Endodermal cell (in vitro differentiated cells): ENCODE measurements at regions not wholly inside any gene's neighbourhood (a gene's known extent, or its start where the extent isn't known, plus 50 kb on each side); places are given as distances from the start of the nearest gene placed in this dataset.
A peak's percentile ranks its signal among the peaks of the same experiment; 100 is the strongest.

Experiments used
- DNase-seq: peaks from one replicate; pipeline ENCODE4 v3.0.0-alpha.2; 2017
- H3K27ac ChIP-seq: 2 replicates; pipeline ENCODE4 v1.5.1; 2013; ENCODE audit warnings: mild to moderate bottlenecking, low read depth, low read length, moderate library complexity
- H3K27me3 ChIP-seq: 2 replicates; pipeline ENCODE4 v1.6.1; 2013; ENCODE audit warnings: mild to moderate bottlenecking, low read length, moderate library complexity; ENCODE audit not compliant: insufficient read depth, control insufficient read depth, poor library complexity, severe bottlenecking
- H3K36me3 ChIP-seq: 2 replicates; pipeline ENCODE4 v1.7.0; 2013; ENCODE audit warnings: mild to moderate bottlenecking, low read length, moderate library complexity; ENCODE audit not compliant: control insufficient read depth, insufficient read depth
- H3K4me1 ChIP-seq: one replicate; pipeline ENCODE4 v1.7.0; 2013; ENCODE audit warnings: low read length; ENCODE audit not compliant: control insufficient read depth, insufficient read depth
- H3K4me3 ChIP-seq: 2 replicates; pipeline ENCODE4 v1.5.1; 2013; ENCODE audit warnings: mild to moderate bottlenecking, low read length, moderate library complexity
- H3K9ac ChIP-seq: 2 replicates; pipeline ENCODE4 v1.6.1; 2013; ENCODE audit warnings: mild to moderate bottlenecking, low read length, moderate library complexity; ENCODE audit not compliant: poor library complexity, severe bottlenecking; ENCODE audit errors: extremely low read depth
- H3K9me3 ChIP-seq: 2 replicates; pipeline ENCODE4 v1.6.1; 2013; ENCODE audit warnings: mild to moderate bottlenecking, low read length, moderate library complexity; ENCODE audit not compliant: control insufficient read depth
- H3K27ac Mint-ChIP-seq: 2 replicates; pipeline ENCODE4 v1.8.0; 2020; ENCODE audit warnings: mixed read lengths
- H3K27me3 Mint-ChIP-seq: 2 replicates; pipeline ENCODE4 v1.8.0; 2021; ENCODE audit warnings: mild to moderate bottlenecking, mixed read lengths; ENCODE audit not compliant: insufficient read depth
- H3K36me3 Mint-ChIP-seq: 2 replicates; pipeline ENCODE4 v1.8.0; 2020; ENCODE audit warnings: low read depth, mixed read lengths
- H3K4me1 Mint-ChIP-seq: 2 replicates; pipeline ENCODE4 v1.8.0; 2020; ENCODE audit warnings: mixed read lengths
- H3K4me3 Mint-ChIP-seq: 2 replicates; pipeline ENCODE4 v1.8.0; 2020; ENCODE audit warnings: mild to moderate bottlenecking, moderate library complexity, mixed read lengths
- H3K9me3 Mint-ChIP-seq: 2 replicates; pipeline ENCODE4 v1.8.0; 2020; ENCODE audit warnings: mild to moderate bottlenecking, mixed read lengths
- CTCF ChIP-seq: fragments of 200-600 bp; sonication (generic); conservative IDR thresholded peaks from 2 replicates; pipeline ENCODE4 v1.5.0; 2021; ENCODE audit warnings: antibody characterized with exemption, mild to moderate bottlenecking
- whole genome bisulfite sequencing, 2 experiments: methylation state at CpG; one replicate each; pipeline versions ENCODE4 v1.1.5 to v1.1.7; 2013; ENCODE audit warnings: missing lambda C conversion rate in 2 of 2, mixed read lengths in 1 of 2; ENCODE audit not compliant: insufficient coverage in 1 of 2, insufficient read length in 1 of 2; 5-methylcytosine and 5-hydroxymethylcytosine counted together

- no peak overlapping the region for H3K4me3 Mint-ChIP-seq
- no peak overlapping the region for H3K9ac ChIP-seq
- H3K27me3 Mint-ChIP-seq, result no peaks in the 10 kb centered on the region
- TF ChIP-seq CTCF, result no peak
- no peak overlapping the region for H3K4me3 ChIP-seq
- H3K4me1 ChIP-seq, result no peaks in the 10 kb centered on the region
- peaks cover 56% of the 10 kb centered on the region for H3K36me3 Mint-ChIP-seq
- DNase-seq, result peak; percentile 42
- 88 to 93% methylated on average over 6 to 8 of the region's 8 CpGs for WGBS, 2 experiments
- peaks cover 23% of the 10 kb centered on the region for H3K4me1 Mint-ChIP-seq
- no peaks in the 10 kb centered on the region for H3K9me3 ChIP-seq
- H3K27ac Mint-ChIP-seq, result peak overlapping the region; percentile 74
- H3K27me3 ChIP-seq, result no peaks in the 10 kb centered on the region
- peaks cover 1% of the 10 kb centered on the region for H3K9me3 Mint-ChIP-seq
- peaks cover 67% of the 10 kb centered on the region for H3K36me3 ChIP-seq
- peak overlapping the region; percentile 25 for H3K27ac ChIP-seq
Observed at GRCh38 chr9:94181408-94182181, 77.5 kb upstream of the ZNF169 start.

GRCh38 chr9:94182532-94182931, 76.6 kb upstream of the ZNF169 start:
- Histone ChIP-seq H3K27ac (no peak overlapping the region), H3K27me3 (no peaks in the 10 kb centered on the region), H3K9ac (no peak overlapping the region), H3K9me3 (peaks cover 8% of the 10 kb centered on the region), H3K36me3 (peaks cover 64% of the 10 kb centered on the region), H3K4me3 (no peak overlapping the region), H3K4me1 (no peaks in the 10 kb centered on the region)
- no peak for TF ChIP-seq CTCF
- Mint-ChIP-seq H3K4me3 (no peak overlapping the region), H3K27ac (peak overlapping the region; percentile 27), H3K27me3 (no peaks in the 10 kb centered on the region), H3K36me3 (peaks cover 55% of the 10 kb centered on the region), H3K4me1 (peaks cover 21% of the 10 kb centered on the region), H3K9me3 (peaks cover 5% of the 10 kb centered on the region)
- 91 to 100% methylated on average over 2 to 3 of the region's 3 CpGs for WGBS, 2 experiments
- no peak for DNase-seq

GRCh38 chr9:94183240-94183999, 75.7 kb upstream of the ZNF169 start:
- peaks cover 59% of the 10 kb centered on the region for H3K36me3 ChIP-seq
- H3K9ac ChIP-seq, result no peak overlapping the region
- H3K27ac Mint-ChIP-seq, result no peak overlapping the region
- no peak overlapping the region for H3K4me3 ChIP-seq
- no peak for TF ChIP-seq CTCF
- no peaks in the 10 kb centered on the region for H3K4me1 ChIP-seq
- H3K27me3 ChIP-seq, result no peaks in the 10 kb centered on the region
- peaks cover 21% of the 10 kb centered on the region for H3K4me1 Mint-ChIP-seq
- H3K9me3 ChIP-seq, result peaks cover 15% of the 10 kb centered on the region
- no peaks in the 10 kb centered on the region for H3K27me3 Mint-ChIP-seq
- peaks cover 12% of the 10 kb centered on the region for H3K9me3 Mint-ChIP-seq
- H3K27ac ChIP-seq, result no peak overlapping the region
- H3K36me3 Mint-ChIP-seq, result peaks cover 62% of the 10 kb centered on the region
- no peak overlapping the region for H3K4me3 Mint-ChIP-seq
- WGBS, 2 experiments, result 91 to 93% methylated on average over 4 to 5 of the region's 5 CpGs
- no peak for DNase-seq
